GM21528 (cell line): ENCODE measurements at regions not wholly inside any gene's neighbourhood (a gene's known extent, or its start where the extent isn't known, plus 50 kb on each side); places are given as distances from the start of the nearest gene placed in this dataset.

Source experiments
- ATAC-seq: cut with Tn5 transposase; IDR thresholded peaks from one replicate; pipeline ENCODE4 v1.9.1; 2021; ENCODE audit warnings: mild to moderate bottlenecking, moderate library complexity; ENCODE audit not compliant: unreplicated experiment, low FRiP score

GRCh38 chr21:25385911-25386474 lies 221.3 kb downstream of the MRPL39 start:
- no peak for ATAC-seq

GRCh38 chr21:25385341-25385740 lies 221.9 kb downstream of the MRPL39 start:
- no peak for ATAC-seq

- ATAC-seq = no peak
Observed at GRCh38 chr21:25384782-25385181, 222.5 kb downstream of the MRPL39 start.

GRCh38 chr21:25383545-25383944 lies 223.7 kb downstream of the MRPL39 start:
- no peak for ATAC-seq

- ATAC-seq = no peak
Observed at GRCh38 chr21:25381936-25382452, 225.3 kb downstream of the MRPL39 start.

- ATAC-seq = no peak
Observed at GRCh38 chr21:25375675-25376074, 231.6 kb downstream of the MRPL39 start.

- ATAC-seq = no peak
Observed at GRCh38 chr21:25373126-25374082, 233.9 kb downstream of the MRPL39 start.

- ATAC-seq = no peak
Observed at GRCh38 chr21:25371841-25372425, 235.3 kb downstream of the MRPL39 start.

GRCh38 chr21:25370311-25370744 lies 237.0 kb downstream of the MRPL39 start:
- no peak for ATAC-seq

- ATAC-seq = no peak
Observed at GRCh38 chr21:25369524-25370300, 237.6 kb downstream of the MRPL39 start.

GRCh38 chr21:25368531-25368930 lies 238.8 kb downstream of the MRPL39 start:
- no peak for ATAC-seq

- no peak for ATAC-seq
Observed at GRCh38 chr21:25366116-25366515, 241.2 kb downstream of the MRPL39 start.

GRCh38 chr21:25362375-25363267 lies 244.7 kb downstream of the MRPL39 start:
- no peak for ATAC-seq

GRCh38 chr21:25361765-25362164 lies 245.5 kb downstream of the MRPL39 start:
- no peak for ATAC-seq

- no peak for ATAC-seq
Observed at GRCh38 chr21:25361097-25361496, 246.2 kb downstream of the MRPL39 start.

GRCh38 chr21:25360593-25360992 lies 246.7 kb downstream of the MRPL39 start:
- ATAC-seq = no peak

GRCh38 chr21:25359724-25360123 lies 247.6 kb downstream of the MRPL39 start:
- ATAC-seq = no peak

GRCh38 chr21:25350056-25350455 lies 257.2 kb downstream of the MRPL39 start:
- ATAC-seq = no peak

- no peak for ATAC-seq
Observed at GRCh38 chr21:25343774-25344545, 263.3 kb downstream of the MRPL39 start.
